ENCODE measurements at regions not wholly inside any gene's neighbourhood (a gene's known extent, or its start where the extent isn't known, plus 50 kb on each side); places are given as distances from the start of the nearest gene placed in this dataset.
"Not testable (repeated sequence)": the region's sequence is repeated elsewhere in the genome, so short reads cannot be mapped to it uniquely, and the experiment has no call there.

GRCh38 chr3:112698442-112698841 lies 57.5 kb upstream of the CCDC80 start:
- not testable (repeated sequence) for TF ChIP-seq RARB (CRISPR knock-in tag; IDR thresholded peaks at IDR 0.05); ESRRG (CRISPR knock-in tag; IDR thresholded peaks at IDR 0.05); PATZ1 (CRISPR knock-in tag; IDR thresholded peaks at IDR 0.05; ENCODE audit: borderline replicate concordance); ARNTL (CRISPR knock-in tag; IDR thresholded peaks at IDR 0.05; ENCODE audit: borderline replicate concordance, low read depth); TSHZ2 (CRISPR knock-in tag; IDR thresholded peaks at IDR 0.05); OSR1 (CRISPR knock-in tag; IDR thresholded peaks at IDR 0.05); ZFP30 (CRISPR knock-in tag; IDR thresholded peaks at IDR 0.05); SNAI2 (CRISPR knock-in tag; IDR thresholded peaks at IDR 0.05); POU6F1 (CRISPR knock-in tag; IDR thresholded peaks at IDR 0.05; ENCODE audit: borderline replicate concordance, low read depth); ZFP3 (CRISPR knock-in tag; IDR thresholded peaks at IDR 0.05); ZNF70 (CRISPR knock-in tag; IDR thresholded peaks at IDR 0.05)
- TF ChIP-seq, protein P1, sequence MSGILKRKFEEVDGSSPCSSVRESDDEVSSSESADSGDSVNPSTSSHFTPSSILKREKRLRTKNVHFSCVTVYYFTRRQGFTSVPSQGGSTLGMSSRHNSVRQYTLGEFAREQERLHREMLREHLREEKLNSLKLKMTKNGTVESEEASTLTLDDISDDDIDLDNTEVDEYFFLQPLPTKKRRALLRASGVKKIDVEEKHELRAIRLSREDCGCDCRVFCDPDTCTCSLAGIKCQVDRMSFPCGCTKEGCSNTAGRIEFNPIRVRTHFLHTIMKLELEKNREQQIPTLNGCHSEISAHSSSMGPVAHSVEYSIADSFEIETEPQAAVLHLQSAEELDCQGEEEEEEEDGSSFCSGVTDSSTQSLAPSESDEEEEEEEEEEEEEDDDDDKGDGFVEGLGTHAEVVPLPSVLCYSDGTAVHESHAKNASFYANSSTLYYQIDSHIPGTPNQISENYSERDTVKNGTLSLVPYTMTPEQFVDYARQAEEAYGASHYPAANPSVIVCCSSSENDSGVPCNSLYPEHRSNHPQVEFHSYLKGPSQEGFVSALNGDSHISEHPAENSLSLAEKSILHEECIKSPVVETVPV (CRISPR knock-in tag; IDR thresholded peaks at IDR 0.05) = not testable (repeated sequence)
- TF ChIP-seq, protein P2, sequence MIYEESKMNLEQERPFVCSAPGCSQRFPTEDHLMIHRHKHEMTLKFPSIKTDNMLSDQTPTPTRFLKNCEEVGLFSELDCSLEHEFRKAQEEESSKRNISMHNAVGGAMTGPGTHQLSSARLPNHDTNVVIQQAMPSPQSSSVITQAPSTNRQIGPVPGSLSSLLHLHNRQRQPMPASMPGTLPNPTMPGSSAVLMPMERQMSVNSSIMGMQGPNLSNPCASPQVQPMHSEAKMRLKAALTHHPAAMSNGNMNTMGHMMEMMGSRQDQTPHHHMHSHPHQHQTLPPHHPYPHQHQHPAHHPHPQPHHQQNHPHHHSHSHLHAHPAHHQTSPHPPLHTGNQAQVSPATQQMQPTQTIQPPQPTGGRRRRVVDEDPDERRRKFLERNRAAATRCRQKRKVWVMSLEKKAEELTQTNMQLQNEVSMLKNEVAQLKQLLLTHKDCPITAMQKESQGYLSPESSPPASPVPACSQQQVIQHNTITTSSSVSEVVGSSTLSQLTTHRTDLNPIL (CRISPR knock-in tag; IDR thresholded peaks at IDR 0.05; ENCODE audit: low read depth) = not testable (repeated sequence)
